Loucy (cell line): ENCODE measurements at regions not wholly inside any gene's neighbourhood (a gene's known extent, or its start where the extent isn't known, plus 50 kb on each side); places are given as distances from the start of the nearest gene placed in this dataset.
"Not testable (repeated sequence)": the region's sequence is repeated elsewhere in the genome, so short reads cannot be mapped to it uniquely, and the experiment has no call there.

Source experiments
- H2AFZ ChIP-seq: fragments of 200-600 bp; sonication (generic); 2 replicates; pipeline ENCODE4 v1.6.0; 2016; ENCODE audit warnings: antibody characterized with exemption, mild to moderate bottlenecking, low read length, moderate library complexity
- H3F3A ChIP-seq: fragments of 200-600 bp; 2 replicates; pipeline ENCODE4 v1.6.0; 2016; ENCODE audit warnings: antibody characterized with exemption, low read depth, mild to moderate bottlenecking
- H3K27me3 ChIP-seq: fragments of 200-600 bp; sonication (generic); 2 replicates; pipeline ENCODE4 v1.6.1; 2014; ENCODE audit warnings: low read length, mild to moderate bottlenecking; ENCODE audit not compliant: insufficient read depth, poor library complexity, severe bottlenecking
- H3K36me3 ChIP-seq: fragments of 200-600 bp; sonication (generic); 2 replicates; pipeline ENCODE4 v1.6.1; 2016; ENCODE audit warnings: low read length; ENCODE audit not compliant: insufficient read depth
- H3K4me1 ChIP-seq: fragments of 200-600 bp; sonication (generic); 2 replicates; pipeline ENCODE4 v1.5.1; 2014; ENCODE audit warnings: low read length, mild to moderate bottlenecking; ENCODE audit not compliant: insufficient read depth, poor library complexity, severe bottlenecking
- H3K4me2 ChIP-seq: fragments of 200-600 bp; sonication (generic); 2 replicates; pipeline ENCODE4 v1.6.0; 2014; ENCODE audit warnings: antibody characterized with exemption, low read length, low read depth, mild to moderate bottlenecking; ENCODE audit not compliant: poor library complexity, severe bottlenecking
- H3K4me3 ChIP-seq: fragments of 200-600 bp; sonication (generic); 2 replicates; pipeline ENCODE4 v1.5.1; 2014; ENCODE audit warnings: low read length, mild to moderate bottlenecking, mixed read lengths; ENCODE audit not compliant: poor library complexity, severe bottlenecking
- H3K79me2 ChIP-seq: fragments of 200-600 bp; sonication (generic); 2 replicates; pipeline ENCODE4 v1.6.1; 2014; ENCODE audit warnings: low read length; ENCODE audit not compliant: insufficient read depth
- H3K9ac ChIP-seq: fragments of 200-600 bp; sonication (generic); 2 replicates; pipeline ENCODE4 v1.6.0; 2014; ENCODE audit warnings: mild to moderate bottlenecking, low read depth, low read length, moderate library complexity; ENCODE audit not compliant: poor library complexity, severe bottlenecking
- H3K9me2 ChIP-seq: fragments of 200-600 bp; sonication (generic); replicated peaks from 2 replicates; pipeline ENCODE4 v1.6.1; 2016; ENCODE audit warnings: low read depth, low read length, mixed read lengths
- H3K9me3 ChIP-seq: fragments of 200-600 bp; sonication (generic); 2 replicates; pipeline ENCODE4 v1.6.1; 2014; ENCODE audit warnings: mild to moderate bottlenecking, antibody characterized with exemption, low read length, low read depth; ENCODE audit not compliant: insufficient read depth
- H4K20me1 ChIP-seq: fragments of 200-600 bp; sonication (generic); 2 replicates; pipeline ENCODE4 v1.6.0; 2014; ENCODE audit warnings: antibody characterized with exemption, low read length, mild to moderate bottlenecking; ENCODE audit not compliant: insufficient read depth, poor library complexity, severe bottlenecking
- CTCF ChIP-seq: fragments of 200-600 bp; sonication (generic); conservative IDR thresholded peaks from 2 replicates; pipeline ENCODE4 v1.5.1; 2014; ENCODE audit warnings: mild to moderate bottlenecking, antibody characterized with exemption, low read length
- EZH2phosphoT487 ChIP-seq: fragments of 200-600 bp; IDR thresholded peaks from 2 replicates; pipeline ENCODE4 v1.6.1; 2018; ENCODE audit warnings: antibody characterized with exemption, mild to moderate bottlenecking, moderate library complexity, borderline replicate concordance

GRCh38 chrX:150100261-150100660 is 162.0 kb upstream of the EOLA2 start:
- H3F3A ChIP-seq: no peaks in the 10 kb centered on the region
- no peaks in the 10 kb centered on the region for H3K27me3 ChIP-seq
- no peaks in the 10 kb centered on the region for H4K20me1 ChIP-seq
- no peaks in the 10 kb centered on the region for H3K9me3 ChIP-seq
- no peaks in the 10 kb centered on the region for H3K79me2 ChIP-seq
- no peaks in the 10 kb centered on the region for H3K9me2 ChIP-seq
- H2AFZ ChIP-seq: no peak overlapping the region
- peaks cover 21% of the 10 kb centered on the region for H3K4me1 ChIP-seq
- TF ChIP-seq EZH2phosphoT487 (no peak), CTCF (no peak)
- H3K4me2 ChIP-seq: no peak overlapping the region
- H3K4me3 ChIP-seq: no peak overlapping the region
- H3K36me3 ChIP-seq: no peaks in the 10 kb centered on the region
- no peak overlapping the region for H3K9ac ChIP-seq

GRCh38 chrX:150118476-150118875 is 180.2 kb upstream of the EOLA2 start:
- no peaks in the 10 kb centered on the region for H3F3A ChIP-seq
- no peaks in the 10 kb centered on the region for H3K79me2 ChIP-seq
- no peak overlapping the region for H3K9ac ChIP-seq
- H4K20me1 ChIP-seq: no peaks in the 10 kb centered on the region
- H3K9me3 ChIP-seq: no peaks in the 10 kb centered on the region
- no peaks in the 10 kb centered on the region for H3K9me2 ChIP-seq
- H2AFZ ChIP-seq: no peak overlapping the region
- no peaks in the 10 kb centered on the region for H3K27me3 ChIP-seq
- TF ChIP-seq EZH2phosphoT487 (no peak), CTCF (no peak)
- no peak overlapping the region for H3K4me2 ChIP-seq
- H3K4me3 ChIP-seq: no peak overlapping the region
- H3K36me3 ChIP-seq: no peaks in the 10 kb centered on the region
- H3K4me1 ChIP-seq: peaks cover 12% of the 10 kb centered on the region

- H3K9ac ChIP-seq: no peak overlapping the region
These were observed 181.0 kb upstream of the EOLA2 start for GRCh38 chrX:150119323-150119722.

GRCh38 chrX:150125045-150125444 is 186.8 kb upstream of the EOLA2 start:
- H3K36me3 ChIP-seq, H3K9me2 ChIP-seq, H3K4me2 ChIP-seq, H3F3A ChIP-seq, H3K9me3 ChIP-seq, H3K79me2 ChIP-seq, H3K9ac ChIP-seq, H3K4me3 ChIP-seq, H2AFZ ChIP-seq, H3K27me3 ChIP-seq, H4K20me1 ChIP-seq, H3K4me1 ChIP-seq: not testable (repeated sequence)

More at GRCh38 chrX:150119323-150119722, 181.0 kb upstream of the EOLA2 start:
- peaks cover 4% of the 10 kb centered on the region for H3K4me1 ChIP-seq
- no peaks in the 10 kb centered on the region for H3K27me3 ChIP-seq
- no peaks in the 10 kb centered on the region for H4K20me1 ChIP-seq
- no peaks in the 10 kb centered on the region for H3K36me3 ChIP-seq
- H3K79me2 ChIP-seq: no peaks in the 10 kb centered on the region
- no peaks in the 10 kb centered on the region for H3K9me2 ChIP-seq
- no peaks in the 10 kb centered on the region for H3F3A ChIP-seq
- no peak overlapping the region for H3K4me2 ChIP-seq
- no peak for TF ChIP-seq EZH2phosphoT487
- TF ChIP-seq CTCF: no peak
- H2AFZ ChIP-seq: no peak overlapping the region
- H3K9me3 ChIP-seq: no peaks in the 10 kb centered on the region
- H3K4me3 ChIP-seq: no peak overlapping the region
